ENCODE measurements at regions not wholly inside any gene's neighbourhood (a gene's known extent, or its start where the extent isn't known, plus 50 kb on each side); places are given as distances from the start of the nearest gene placed in this dataset.

DNA sequence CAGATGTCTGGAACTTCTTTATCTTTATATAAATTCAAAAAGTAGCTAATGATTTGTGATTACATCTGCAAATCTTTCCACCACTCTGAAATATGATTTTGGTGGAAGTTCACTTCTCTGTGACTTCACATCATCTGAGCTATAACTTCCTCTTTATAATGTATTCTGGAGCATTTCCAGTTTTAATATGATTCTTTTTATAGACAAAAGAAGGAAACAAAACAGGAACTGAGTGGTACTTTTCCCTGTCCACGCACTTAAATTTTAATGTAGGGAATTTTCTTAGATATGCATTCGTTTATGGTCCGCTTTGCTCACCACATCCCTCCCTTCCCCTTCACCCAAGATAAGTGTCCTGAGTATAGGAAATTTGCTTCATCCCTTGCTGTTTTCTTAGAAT, 333.5 kb downstream of the CHSY3 start:
- DNase-seq: no peak
- Mint-ChIP-seq H3K4me3 (no peak overlapping the region), H3K27ac (no peak overlapping the region), H3K36me3 (ENCODE audit: low read depth) (no peaks in the 10 kb centered on the region), H3K27me3 (ENCODE audit: low read depth, poor library complexity) (peaks cover 3% of the 10 kb centered on the region), H3K9me3 (no peaks in the 10 kb centered on the region), H3K4me1 (no peaks in the 10 kb centered on the region)
- TF ChIP-seq, protein P1, sequence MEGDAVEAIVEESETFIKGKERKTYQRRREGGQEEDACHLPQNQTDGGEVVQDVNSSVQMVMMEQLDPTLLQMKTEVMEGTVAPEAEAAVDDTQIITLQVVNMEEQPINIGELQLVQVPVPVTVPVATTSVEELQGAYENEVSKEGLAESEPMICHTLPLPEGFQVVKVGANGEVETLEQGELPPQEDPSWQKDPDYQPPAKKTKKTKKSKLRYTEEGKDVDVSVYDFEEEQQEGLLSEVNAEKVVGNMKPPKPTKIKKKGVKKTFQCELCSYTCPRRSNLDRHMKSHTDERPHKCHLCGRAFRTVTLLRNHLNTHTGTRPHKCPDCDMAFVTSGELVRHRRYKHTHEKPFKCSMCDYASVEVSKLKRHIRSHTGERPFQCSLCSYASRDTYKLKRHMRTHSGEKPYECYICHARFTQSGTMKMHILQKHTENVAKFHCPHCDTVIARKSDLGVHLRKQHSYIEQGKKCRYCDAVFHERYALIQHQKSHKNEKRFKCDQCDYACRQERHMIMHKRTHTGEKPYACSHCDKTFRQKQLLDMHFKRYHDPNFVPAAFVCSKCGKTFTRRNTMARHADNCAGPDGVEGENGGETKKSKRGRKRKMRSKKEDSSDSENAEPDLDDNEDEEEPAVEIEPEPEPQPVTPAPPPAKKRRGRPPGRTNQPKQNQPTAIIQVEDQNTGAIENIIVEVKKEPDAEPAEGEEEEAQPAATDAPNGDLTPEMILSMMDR (IDR thresholded peaks at IDR 0.05): no peak
